HepG2 (cell line): ENCODE measurements at regions not wholly inside any gene's neighbourhood (a gene's known extent, or its start where the extent isn't known, plus 50 kb on each side); places are given as distances from the start of the nearest gene placed in this dataset.

Source experiments
- ATF7-NPFF ChIP-seq: sonication (generic); formaldehyde crosslinking; IDR thresholded peaks from 2 replicates; pipeline ENCODE4 v1.8.1; 2023; ENCODE audit warnings: mild to moderate bottlenecking, low read depth, missing genetic modification reagents, moderate library complexity
- EEA1 ChIP-seq: sonication (generic); formaldehyde crosslinking; IDR thresholded peaks from 2 replicates; pipeline ENCODE4 v1.5.1; 2020; ENCODE audit warnings: mild to moderate bottlenecking, missing genetic modification reagents, borderline replicate concordance
- ELF4 ChIP-seq: sonication (generic); formaldehyde crosslinking; IDR thresholded peaks from 2 replicates; pipeline ENCODE4 v1.5.0; 2020; ENCODE audit warnings: missing genetic modification reagents, mild to moderate bottlenecking, moderate library complexity, borderline replicate concordance
- HMGA1 ChIP-seq: sonication (generic); formaldehyde crosslinking; conservative IDR thresholded peaks from 2 replicates; pipeline ENCODE4 v1.4.0; 2020; ENCODE audit warnings: missing genetic modification reagents
- KDM5B ChIP-seq: sonication (generic); formaldehyde crosslinking; IDR thresholded peaks from 2 replicates; pipeline ENCODE4 v1.4.0; 2020; ENCODE audit warnings: missing genetic modification reagents, mild to moderate bottlenecking, borderline replicate concordance
- NBN ChIP-seq: fragments of 450-650 bp; conservative IDR thresholded peaks from 2 replicates; pipeline ENCODE4 v1.6.1; 2017
- NFYB ChIP-seq: sonication (generic); formaldehyde crosslinking; IDR thresholded peaks from 2 replicates; pipeline ENCODE4 v1.4.0; 2020; ENCODE audit warnings: missing genetic modification reagents
- POLR2AphosphoS2 ChIP-seq: IDR thresholded peaks from 2 replicates; pipeline ENCODE4 v1.6.1; 2011; ENCODE audit warnings: low read depth, low read length, improper control_type of control experiment
- PPARG ChIP-seq: conservative IDR thresholded peaks from 2 replicates; pipeline ENCODE4 v1.6.1; 2016; ENCODE audit warnings: missing biosample characterization, missing genetic modification reagents
- PRMT3 ChIP-seq: sonication (generic); formaldehyde crosslinking; IDR thresholded peaks from 2 replicates; pipeline ENCODE4 v1.8.1; 2022; ENCODE audit warnings: low read depth, mild to moderate bottlenecking, moderate library complexity, missing genetic modification reagents, borderline replicate concordance
- RORA ChIP-seq: sonication (generic); formaldehyde crosslinking; IDR thresholded peaks from 2 replicates; pipeline ENCODE4 v1.5.0; 2020; ENCODE audit warnings: mild to moderate bottlenecking, missing genetic modification reagents, moderate library complexity
- SATB2 ChIP-seq: sonication (generic); formaldehyde crosslinking; IDR thresholded peaks from 2 replicates; pipeline ENCODE4 v1.5.0; 2020; ENCODE audit warnings: missing genetic modification reagents
- STAT5B ChIP-seq: sonication (generic); formaldehyde crosslinking; IDR thresholded peaks from 2 replicates; pipeline ENCODE4 v1.4.0; 2020; ENCODE audit warnings: missing genetic modification reagents
- TBL1XR1 ChIP-seq: fragments of 150-350 bp; IDR thresholded peaks from 2 replicates; pipeline ENCODE4 v1.6.1; 2014; ENCODE audit warnings: borderline replicate concordance, low read length; ENCODE audit not compliant: partially characterized antibody
- YEATS2 ChIP-seq: sonication (generic); formaldehyde crosslinking; IDR thresholded peaks from 2 replicates; pipeline ENCODE4 v1.4.0; 2020; ENCODE audit warnings: missing genetic modification reagents, borderline replicate concordance
- ZNF138 ChIP-seq: sonication (generic); formaldehyde crosslinking; IDR thresholded peaks from 2 replicates; pipeline ENCODE4 v1.5.0; 2020; ENCODE audit warnings: mild to moderate bottlenecking, low read depth, missing genetic modification reagents
- ZNF768 ChIP-seq: sonication (generic); formaldehyde crosslinking; IDR thresholded peaks from 2 replicates; pipeline ENCODE4 v1.4.0; 2020; ENCODE audit warnings: missing genetic modification reagents
- ZNF883 ChIP-seq: sonication (generic); formaldehyde crosslinking; IDR thresholded peaks from 2 replicates; pipeline ENCODE4 v1.5.1; 2020; ENCODE audit warnings: mild to moderate bottlenecking, missing genetic modification reagents; ENCODE audit errors: not compliant biosample characterization
- ZSCAN29 ChIP-seq: sonication (generic); formaldehyde crosslinking; conservative IDR thresholded peaks from 2 replicates; pipeline ENCODE4 v1.4.0; 2020; ENCODE audit warnings: mild to moderate bottlenecking, missing genetic modification reagents
- TF ChIP-seq, protein P1 (sequence below): sonication (generic); formaldehyde crosslinking; IDR thresholded peaks from 2 replicates; pipeline ENCODE4 v1.4.0; 2020; ENCODE audit warnings: missing genetic modification reagents
- TF ChIP-seq, protein P2 (sequence below): sonication (generic); formaldehyde crosslinking; IDR thresholded peaks from 2 replicates; pipeline ENCODE4 v1.5.1; 2020; ENCODE audit warnings: missing genetic modification reagents, mild to moderate bottlenecking, borderline replicate concordance
- TF ChIP-seq, protein P3 (sequence below): IDR thresholded peaks from 2 replicates; pipeline ENCODE4 v1.6.1; 2016; ENCODE audit warnings: missing biosample characterization, missing genetic modification reagents, low read depth
- TF ChIP-seq, protein P4 (sequence below): sonication (generic); formaldehyde crosslinking; IDR thresholded peaks from 2 replicates; pipeline ENCODE4 v1.5.1; 2020; ENCODE audit warnings: mild to moderate bottlenecking, missing genetic modification reagents, borderline replicate concordance

DNA sequence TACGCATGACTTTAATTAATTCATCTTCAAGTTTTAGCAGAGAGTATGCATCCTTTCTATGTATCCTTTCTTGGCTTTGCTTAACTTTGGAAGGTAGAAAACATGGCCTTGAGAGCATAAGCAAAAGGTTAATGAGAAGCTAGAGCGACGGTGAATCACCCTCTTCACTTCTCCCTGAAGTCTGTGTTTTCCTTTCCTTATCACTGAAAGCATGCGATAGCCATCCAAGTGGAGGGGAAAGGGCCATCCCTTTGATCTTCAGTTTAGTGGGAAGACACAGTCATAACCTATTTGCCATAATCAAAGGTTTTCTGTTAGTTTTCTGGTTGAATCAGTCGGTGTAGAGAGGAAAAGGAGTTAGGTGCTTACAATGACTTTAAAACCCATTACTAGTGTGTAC is 354.0 kb upstream of the ROBO2 start (continued):
- TF ChIP-seq, protein P1, sequence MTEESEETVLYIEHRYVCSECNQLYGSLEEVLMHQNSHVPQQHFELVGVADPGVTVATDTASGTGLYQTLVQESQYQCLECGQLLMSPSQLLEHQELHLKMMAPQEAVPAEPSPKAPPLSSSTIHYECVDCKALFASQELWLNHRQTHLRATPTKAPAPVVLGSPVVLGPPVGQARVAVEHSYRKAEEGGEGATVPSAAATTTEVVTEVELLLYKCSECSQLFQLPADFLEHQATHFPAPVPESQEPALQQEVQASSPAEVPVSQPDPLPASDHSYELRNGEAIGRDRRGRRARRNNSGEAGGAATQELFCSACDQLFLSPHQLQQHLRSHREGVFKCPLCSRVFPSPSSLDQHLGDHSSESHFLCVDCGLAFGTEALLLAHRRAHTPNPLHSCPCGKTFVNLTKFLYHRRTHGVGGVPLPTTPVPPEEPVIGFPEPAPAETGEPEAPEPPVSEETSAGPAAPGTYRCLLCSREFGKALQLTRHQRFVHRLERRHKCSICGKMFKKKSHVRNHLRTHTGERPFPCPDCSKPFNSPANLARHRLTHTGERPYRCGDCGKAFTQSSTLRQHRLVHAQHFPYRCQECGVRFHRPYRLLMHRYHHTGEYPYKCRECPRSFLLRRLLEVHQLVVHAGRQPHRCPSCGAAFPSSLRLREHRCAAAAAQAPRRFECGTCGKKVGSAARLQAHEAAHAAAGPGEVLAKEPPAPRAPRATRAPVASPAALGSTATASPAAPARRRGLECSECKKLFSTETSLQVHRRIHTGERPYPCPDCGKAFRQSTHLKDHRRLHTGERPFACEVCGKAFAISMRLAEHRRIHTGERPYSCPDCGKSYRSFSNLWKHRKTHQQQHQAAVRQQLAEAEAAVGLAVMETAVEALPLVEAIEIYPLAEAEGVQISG (CRISPR knock-in tag) = peak; percentile 31; the same call in 1 of the 2 replicates
- no peak for TF ChIP-seq NFYB (CRISPR knock-in tag)
- no peak for TF ChIP-seq ZNF138
- no peak for TF ChIP-seq YEATS2
- TF ChIP-seq KDM5B = no peak
- TF ChIP-seq HMGA1 (CRISPR knock-in tag) = no peak
- no peak for TF ChIP-seq EEA1 (CRISPR knock-in tag)
- no peak for TF ChIP-seq ZNF768 (CRISPR knock-in tag)
- TF ChIP-seq, protein P2, sequence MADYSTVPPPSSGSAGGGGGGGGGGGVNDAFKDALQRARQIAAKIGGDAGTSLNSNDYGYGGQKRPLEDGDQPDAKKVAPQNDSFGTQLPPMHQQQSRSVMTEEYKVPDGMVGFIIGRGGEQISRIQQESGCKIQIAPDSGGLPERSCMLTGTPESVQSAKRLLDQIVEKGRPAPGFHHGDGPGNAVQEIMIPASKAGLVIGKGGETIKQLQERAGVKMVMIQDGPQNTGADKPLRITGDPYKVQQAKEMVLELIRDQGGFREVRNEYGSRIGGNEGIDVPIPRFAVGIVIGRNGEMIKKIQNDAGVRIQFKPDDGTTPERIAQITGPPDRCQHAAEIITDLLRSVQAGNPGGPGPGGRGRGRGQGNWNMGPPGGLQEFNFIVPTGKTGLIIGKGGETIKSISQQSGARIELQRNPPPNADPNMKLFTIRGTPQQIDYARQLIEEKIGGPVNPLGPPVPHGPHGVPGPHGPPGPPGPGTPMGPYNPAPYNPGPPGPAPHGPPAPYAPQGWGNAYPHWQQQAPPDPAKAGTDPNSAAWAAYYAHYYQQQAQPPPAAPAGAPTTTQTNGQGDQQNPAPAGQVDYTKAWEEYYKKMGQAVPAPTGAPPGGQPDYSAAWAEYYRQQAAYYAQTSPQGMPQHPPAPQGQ = no peak
- TF ChIP-seq ZNF883 (CRISPR knock-in tag) = no peak
- TF ChIP-seq ATF7-NPFF (CRISPR knock-in tag) = no peak
- TF ChIP-seq RORA = no peak
- TF ChIP-seq PRMT3 (CRISPR knock-in tag) = no peak
- no peak for TF ChIP-seq STAT5B
- no peak for TF ChIP-seq POLR2AphosphoS2
- TF ChIP-seq TBL1XR1 = no peak
- peak; percentile 96 for TF ChIP-seq PPARG
- no peak for TF ChIP-seq SATB2 (CRISPR knock-in tag)
- TF ChIP-seq, protein P3, sequence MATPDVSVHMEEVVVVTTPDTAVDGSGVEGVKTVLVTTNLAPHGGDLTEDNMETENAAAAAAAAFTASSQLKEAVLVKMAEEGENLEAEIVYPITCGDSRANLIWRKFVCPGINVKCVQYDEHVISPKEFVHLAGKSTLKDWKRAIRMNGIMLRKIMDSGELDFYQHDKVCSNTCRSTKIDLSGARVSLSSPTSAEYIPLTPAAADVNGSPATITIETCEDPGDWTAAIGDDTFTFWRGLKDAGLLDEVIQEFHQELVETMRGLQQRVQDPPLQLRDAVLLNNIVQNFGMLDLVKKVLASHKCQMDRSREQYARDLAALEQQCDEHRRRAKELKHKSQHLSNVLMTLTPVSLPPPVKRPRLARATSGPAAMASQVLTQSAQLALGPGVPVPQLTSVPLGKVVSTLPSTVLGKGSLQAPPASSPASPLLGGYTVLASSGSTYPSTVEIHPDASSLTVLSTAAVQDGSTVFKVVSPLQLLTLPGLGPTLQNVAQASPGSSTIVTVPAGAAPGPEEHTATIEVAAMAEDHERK (CRISPR knock-in tag) = no peak
- TF ChIP-seq ELF4 (CRISPR knock-in tag) = no peak
- TF ChIP-seq, protein P4, sequence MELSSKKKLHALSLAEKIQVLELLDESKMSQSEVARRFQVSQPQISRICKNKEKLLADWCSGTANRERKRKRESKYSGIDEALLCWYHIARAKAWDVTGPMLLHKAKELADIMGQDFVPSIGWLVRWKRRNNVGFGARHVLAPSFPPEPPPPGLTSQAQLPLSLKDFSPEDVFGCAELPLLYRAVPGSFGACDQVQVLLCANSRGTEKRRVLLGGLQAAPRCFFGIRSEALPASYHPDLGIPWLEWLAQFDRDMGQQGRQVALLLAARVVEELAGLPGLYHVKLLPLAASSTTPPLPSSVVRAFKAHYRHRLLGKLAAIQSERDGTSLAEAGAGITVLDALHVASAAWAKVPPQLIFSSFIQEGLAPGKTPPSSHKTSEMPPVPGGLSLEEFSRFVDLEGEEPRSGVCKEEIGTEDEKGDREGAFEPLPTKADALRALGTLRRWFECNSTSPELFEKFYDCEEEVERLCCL = no peak
- no peak for TF ChIP-seq NBN
- no peak for TF ChIP-seq ZSCAN29
